H1 (cell line): ENCODE measurements at regions not wholly inside any gene's neighbourhood (a gene's known extent, or its start where the extent isn't known, plus 50 kb on each side); places are given as distances from the start of the nearest gene placed in this dataset.

Experiments
- FOSL1 ChIP-seq: IDR thresholded peaks from 2 replicates; pipeline ENCODE4 v1.6.1; 2011; ENCODE audit warnings: mild to moderate bottlenecking, low read depth, low read length, moderate library complexity; ENCODE audit not compliant: insufficient read depth
- GABPA ChIP-seq: IDR thresholded peaks from 2 replicates; pipeline ENCODE4 v1.6.1; 2011; ENCODE audit warnings: mild to moderate bottlenecking, low read length, moderate library complexity, borderline replicate concordance; ENCODE audit not compliant: insufficient read depth
- NANOG ChIP-seq: IDR thresholded peaks from 2 replicates; pipeline ENCODE4 v1.6.1; 2011; ENCODE audit warnings: low read length, low read depth, mild to moderate bottlenecking, inconsistent platforms; ENCODE audit not compliant: insufficient read depth, poor library complexity, severe bottlenecking
- RNF2 ChIP-seq: fragments of 200-900, 300-1000 bp; sonication (generic); IDR thresholded peaks from 2 replicates; pipeline ENCODE4 v1.7.1; 2016; ENCODE audit warnings: borderline replicate concordance, low read depth, mild to moderate bottlenecking, antibody characterized with exemption, low read length; ENCODE audit not compliant: poor library complexity, severe bottlenecking; ENCODE audit errors: missing control alignments
- SP1 ChIP-seq: IDR thresholded peaks from 2 replicates; pipeline ENCODE4 v1.6.1; 2011; ENCODE audit warnings: low read depth, low read length
- SUZ12 ChIP-seq: fragments of 200-600 bp; sonication (generic); IDR thresholded peaks from 2 replicates; pipeline ENCODE4 v1.6.1; 2012; ENCODE audit warnings: mild to moderate bottlenecking, inconsistent platforms, low read length, moderate library complexity, mixed read lengths
- TAF1 ChIP-seq: IDR thresholded peaks from 2 replicates; pipeline ENCODE4 v1.6.1; 2011; ENCODE audit warnings: mild to moderate bottlenecking, low read depth, low read length

DNA sequence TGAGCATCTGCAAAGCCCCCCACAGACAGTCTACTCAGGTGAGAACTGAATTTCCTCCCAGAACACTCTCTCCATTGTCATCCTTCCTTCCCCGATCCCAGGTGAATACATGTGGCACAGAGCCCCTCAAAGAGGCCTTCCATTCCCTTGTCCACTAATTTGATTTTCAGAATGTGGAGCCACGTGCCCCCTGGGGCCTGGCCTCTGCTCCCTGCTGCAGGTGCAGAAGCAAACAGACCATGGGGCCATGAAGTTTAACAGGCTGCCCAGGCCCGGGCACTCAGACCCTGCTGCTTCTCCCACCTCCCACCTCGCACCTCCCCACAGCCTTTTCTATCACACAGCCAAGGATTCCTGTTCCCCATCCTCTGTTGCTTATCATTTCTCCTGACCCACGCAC, 243.8 kb upstream of the RAB4A start (continued):
- no peak for TF ChIP-seq SUZ12
- no peak for TF ChIP-seq FOSL1
- no peak for TF ChIP-seq SP1
- no peak for TF ChIP-seq GABPA
- no peak for TF ChIP-seq RNF2
- no peak for TF ChIP-seq NANOG
- TF ChIP-seq TAF1: no peak
- TF ChIP-seq, all 59 proteins: peak for 0
